GM12878 (cell line): ENCODE measurements at regions not wholly inside any gene's neighbourhood (a gene's known extent, or its start where the extent isn't known, plus 50 kb on each side); places are given as distances from the start of the nearest gene placed in this dataset.

Experiments
- ATAC-seq: fragments of 200-7000 bp; cut with Tn5 transposase; 3 replicates; pipeline ENCODE4 v1.9.1; 2020; ENCODE audit warnings: mild to moderate bottlenecking, moderate library complexity
- BruUV-seq: library from RNA; stranded (reverse); fragments of 400-500 nt; replicated peaks from 2 replicates; lab custom pipeline; 2021; lab: Mats Ljungman, UMichigan
- CTCF ChIA-PET: fragments of 300-600 bp; sonication (Branson Sonifier 250); formaldehyde crosslinking; extraction: SDS; loops from one replicate; lab custom pipeline; 2021; ENCODE audit warnings: inconsistent platforms; lab: Yijun Ruan, JAX
- POLR2A ChIA-PET: fragments of 350-600 bp; formaldehyde crosslinking; extraction: SDS; loops from one replicate; lab custom pipeline; 2021; ENCODE audit warnings: inconsistent platforms; lab: Charles Lee
- RAD21 ChIA-PET: fragments of 300-600 bp; sonication (Branson Sonifier 250); formaldehyde crosslinking; loops from one replicate; lab custom pipeline; 2023; ENCODE audit warnings: antibody characterized with exemption; ENCODE audit not compliant: unreplicated experiment; lab: Charles Lee
- SMC1A ChIA-PET: fragments of 300-600 bp; sonication (Branson Sonifier 250); formaldehyde crosslinking; loops from one replicate; lab custom pipeline; 2023; ENCODE audit not compliant: unreplicated experiment, uncharacterized antibody; lab: Charles Lee
- DNase-seq: peaks from one replicate; pipeline ENCODE4 v3.0.0-alpha.2; 2011; ENCODE audit warnings: low read depth, low spot score
- FAIRE-seq: peaks from 3 replicates; lab custom pipeline; 2011; peaks lifted over from hg19 to GRCh38; lab: Jason Lieb, UNC
- H2AFZ ChIP-seq: 2 replicates; pipeline ENCODE4 v1.6.0; 2011; ENCODE audit warnings: low read depth, low read length, control low read depth; ENCODE audit not compliant: control insufficient read depth
- H3K27ac ChIP-seq: 2 replicates; pipeline ENCODE4 v1.5.1; 2011; ENCODE audit warnings: control low read depth; ENCODE audit not compliant: control insufficient read depth, insufficient read depth
- H3K27me3 ChIP-seq, 2 experiments: replicated peaks in 1 of 2; 2 replicates each; pipeline versions ENCODE4 v1.6.0 to v1.6.1; 2011; ENCODE audit warnings: low read length in 1 of 2; ENCODE audit not compliant: control insufficient read depth in 2 of 2, insufficient read depth in 2 of 2
- H3K36me3 ChIP-seq, 2 experiments: 2 replicates each; pipeline ENCODE4 v1.5.1; 2011; ENCODE audit warnings: low read length in 1 of 2; ENCODE audit not compliant: control insufficient read depth in 2 of 2, insufficient read depth in 2 of 2
- H3K4me1 ChIP-seq: 2 replicates; pipeline ENCODE4 v1.6.1; 2011; ENCODE audit warnings: mild to moderate bottlenecking, low read length, moderate library complexity, mixed read lengths; ENCODE audit not compliant: control insufficient read depth, insufficient read depth
- H3K4me2 ChIP-seq: 2 replicates; pipeline ENCODE4 v1.6.0; 2011; ENCODE audit warnings: control low read depth; ENCODE audit not compliant: control insufficient read depth, insufficient read depth
- H3K4me3 ChIP-seq: fragments of 200-600 bp; sonication (generic); 2 replicates; pipeline ENCODE4 v1.5.1; 2016
- H3K79me2 ChIP-seq: 2 replicates; pipeline ENCODE4 v1.6.0; 2011; ENCODE audit warnings: low read length; ENCODE audit not compliant: control insufficient read depth, insufficient read depth
- H3K9ac ChIP-seq: 2 replicates; pipeline ENCODE4 v1.8.0; 2011; ENCODE audit warnings: low read length, control low read depth, mixed read lengths; ENCODE audit not compliant: control insufficient read depth, insufficient read depth
- H3K9me3 ChIP-seq: replicated peaks from 3 replicates; pipeline ENCODE4 v1.5.1; 2011; ENCODE audit warnings: mild to moderate bottlenecking, low read length; ENCODE audit not compliant: control insufficient read depth, insufficient read depth
- H4K20me1 ChIP-seq: 2 replicates; pipeline ENCODE4 v1.6.0; 2011; ENCODE audit not compliant: control insufficient read depth, insufficient read depth
- BACH1 ChIP-seq: fragments of 450-650 bp; IDR thresholded peaks from 2 replicates; pipeline ENCODE4 v1.6.1; 2017; ENCODE audit warnings: mild to moderate bottlenecking, borderline replicate concordance
- BRCA1 ChIP-seq: IDR thresholded peaks from 2 replicates; pipeline ENCODE4 v1.6.1; 2011; ENCODE audit warnings: low read depth, low read length, improper control_type of control experiment
- KAT2A ChIP-seq: conservative IDR thresholded peaks from 2 replicates; pipeline ENCODE4 v1.6.1; 2011; ENCODE audit warnings: low read depth, low read length; ENCODE audit not compliant: control insufficient read depth
- NFYB ChIP-seq: IDR thresholded peaks from 2 replicates; pipeline ENCODE4 v1.6.1; 2011; ENCODE audit warnings: low read depth, mild to moderate bottlenecking, low read length, improper control_type of control experiment, moderate library complexity; ENCODE audit not compliant: insufficient read depth
- POLR2A ChIP-seq: IDR thresholded peaks from 2 replicates; pipeline ENCODE4 v1.6.1; 2011; ENCODE audit warnings: low read depth, mild to moderate bottlenecking, low read length
- POU2F2 ChIP-seq: IDR thresholded peaks from 3 replicates; pipeline ENCODE4 v1.6.1; 2011; ENCODE audit warnings: low read depth, mild to moderate bottlenecking, low read length, borderline replicate concordance
- RELA ChIP-seq: fragments of 450-650 bp; IDR thresholded peaks from 2 replicates; pipeline ENCODE4 v1.8.0; 2014; ENCODE audit warnings: borderline replicate concordance; ENCODE audit not compliant: partially characterized antibody
- SKIL ChIP-seq: fragments of 450-650 bp; IDR thresholded peaks from 2 replicates; pipeline ENCODE4 v1.6.1; 2017; ENCODE audit warnings: mild to moderate bottlenecking, low read depth, inconsistent platforms; ENCODE audit not compliant: poor library complexity, severe bottlenecking
- SP1 ChIP-seq: IDR thresholded peaks from one replicate; pipeline ENCODE4 v1.6.1; 2011; ENCODE audit warnings: low read depth, low read length
- ZNF24 ChIP-seq: fragments of 450-650 bp; IDR thresholded peaks from 2 replicates; pipeline ENCODE4 v1.6.1; 2017; ENCODE audit warnings: antibody characterized with exemption, mild to moderate bottlenecking
- WGBS: methylation state at CpG from one replicate; pipeline ENCODE4 v1.1.6; 2016; ENCODE audit warnings: low lambda C conversion rate; ENCODE audit not compliant: insufficient replicate concordance, insufficient coverage; ENCODE audit errors: missing lambda C conversion rate; 5-methylcytosine and 5-hydroxymethylcytosine counted together
- in situ Hi-C: fragments of 300-500 bp; cut with MboI; formaldehyde crosslinking; loops from 9 replicates; pipeline ENCODE4 v1.14.3; 2018; ENCODE audit warnings: mixed read lengths
- intact Hi-C: fragments of 100-400 bp; cut with micrococcal nuclease; formaldehyde crosslinking; loops from one replicate; pipeline ENCODE4 v1.14.2; 2022; ENCODE audit not compliant: unreplicated experiment

GRCh38 chr2:181218401-181218821, 238.0 kb downstream of the UBE2E3 start:
- Histone ChIP-seq H3K36me3 (no peaks in the 10 kb centered on the region), H2AFZ (no peak overlapping the region), H3K27ac (no peak overlapping the region), H3K4me3 (no peak overlapping the region), H3K27me3 (no peaks in the 10 kb centered on the region), H3K79me2 (no peaks in the 10 kb centered on the region), H3K9me3 (no peaks in the 10 kb centered on the region), H4K20me1 (no peaks in the 10 kb centered on the region), H3K4me1 (no peaks in the 10 kb centered on the region), H3K4me2 (no peak overlapping the region), H3K9ac (no peak overlapping the region)
- ChIA-PET SMC1A (interaction anchor here (0.6 to 1.1 kb wide), 2 partner anchors 113 to 335 kb away, joined by 3 read pairs; no protein-coding TSS in a partner anchor), CTCF (no interaction called here), RAD21 (no interaction called here), POLR2A (no interaction called here)
- no peak for ATAC-seq
- BruUV-seq, result no TSS peak
- intact Hi-C loops, result no loop called here
- FAIRE-seq, result no peak
- in situ Hi-C loops, result no loop called here
- no peak for DNase-seq
- no peak for TF ChIP-seq BRCA1
- no peak for TF ChIP-seq ZNF24
- TF ChIP-seq POLR2A, result no peak
- TF ChIP-seq SP1, result no peak
- TF ChIP-seq SKIL, result no peak
- 93% methylated on average over 3 of the region's 3 CpGs for WGBS

GRCh38 chr2:181223234-181223633, 234.0 kb upstream of the ITGA4 start:
- in situ Hi-C loops (no loop called here), intact Hi-C loops (no loop called here)
- H3K4me3 ChIP-seq, result no peak overlapping the region
- H3K4me1 ChIP-seq, result no peaks in the 10 kb centered on the region
- TF ChIP-seq BACH1 (no peak), KAT2A (no peak), POU2F2 (no peak), RELA (no peak), NFYB (no peak)
- ChIA-PET POLR2A (no interaction called here), RAD21 (no interaction called here), SMC1A (interaction anchor here (1.0 kb wide), 1 partner anchor 10 kb away, joined by 3 read pairs; no protein-coding TSS in a partner anchor), CTCF (no interaction called here)
- BruUV-seq, result no TSS peak
- no peak overlapping the region for H2AFZ ChIP-seq
- 52% methylated on average over 2 of the region's 2 CpGs for WGBS
- no peaks in the 10 kb centered on the region for H3K79me2 ChIP-seq
- H3K9ac ChIP-seq, result no peak overlapping the region
- no peak for FAIRE-seq
- H3K4me2 ChIP-seq, result no peak overlapping the region
- H3K27ac ChIP-seq, result no peak overlapping the region
- no peaks in the 10 kb centered on the region for H3K27me3 ChIP-seq
- no peaks in the 10 kb centered on the region for H3K36me3 ChIP-seq
- H4K20me1 ChIP-seq, result no peaks in the 10 kb centered on the region
- no peak for ATAC-seq
- DNase-seq, result no peak
- H3K9me3 ChIP-seq, result no peaks in the 10 kb centered on the region
